Parathyroid adenoma (tissue), 2 donors: ENCODE measurements at regions not wholly inside any gene's neighbourhood (a gene's known extent, or its start where the extent isn't known, plus 50 kb on each side); places are given as distances from the start of the nearest gene placed in this dataset.

ENCODE experiments used
- H2AFZ ChIP-seq: fragments of 300-600 bp; sonication (generic); one replicate; pipeline ENCODE4 v1.7.0; 2017; ENCODE audit warnings: antibody characterized with exemption, mild to moderate bottlenecking
- H3K27ac ChIP-seq: fragments of 300-600 bp; sonication (generic); one replicate; pipeline ENCODE4 v1.7.0; 2017
- H3K27me3 ChIP-seq: fragments of 300-600 bp; sonication (generic); one replicate; pipeline ENCODE4 v1.7.0; 2017; ENCODE audit warnings: low read length; ENCODE audit not compliant: control insufficient read depth, insufficient read depth
- H3K36me3 ChIP-seq: fragments of 300-600 bp; sonication (generic); one replicate; pipeline ENCODE4 v1.7.0; 2017; ENCODE audit warnings: low read length; ENCODE audit not compliant: control insufficient read depth, insufficient read depth
- H3K4me1 ChIP-seq: fragments of 300-600 bp; sonication (generic); one replicate; pipeline ENCODE4 v1.7.0; 2017; ENCODE audit warnings: control low read depth
- H3K4me2 ChIP-seq: fragments of 300-600 bp; sonication (generic); one replicate; pipeline ENCODE4 v1.7.0; 2017; ENCODE audit warnings: low read length
- H3K4me3 ChIP-seq: fragments of 300-600 bp; sonication (generic); one replicate; pipeline ENCODE4 v1.7.0; 2017; ENCODE audit warnings: low read depth, low read length
- H3K79me2 ChIP-seq: fragments of 300-600 bp; sonication (generic); one replicate; pipeline ENCODE4 v1.7.0; 2017; ENCODE audit warnings: control low read depth
- H3K9ac ChIP-seq: fragments of 300-600 bp; sonication (generic); one replicate; pipeline ENCODE4 v1.7.0; 2017; ENCODE audit warnings: mild to moderate bottlenecking
- H3K9me3 ChIP-seq: fragments of 300-600 bp; sonication (generic); one replicate; pipeline ENCODE4 v1.7.0; 2017; ENCODE audit warnings: low read length; ENCODE audit not compliant: control insufficient read depth
- CTCF ChIP-seq: fragments of 300-600 bp; sonication (generic); IDR thresholded peaks from one replicate; pipeline ENCODE4 v1.7.0; 2017; ENCODE audit warnings: antibody characterized with exemption, mild to moderate bottlenecking
- donor health status: primary hyperparathyroidism.

- Histone ChIP-seq H3K27ac (no peak overlapping the region), H3K4me3 (no peak overlapping the region), H2AFZ (no peak overlapping the region), H3K27me3 (no peaks in the 10 kb centered on the region), H3K4me1 (no peaks in the 10 kb centered on the region), H3K9ac (no peak overlapping the region), H3K4me2 (no peak overlapping the region), H3K9me3 (no peaks in the 10 kb centered on the region), H3K36me3 (no peaks in the 10 kb centered on the region), H3K79me2 (no peaks in the 10 kb centered on the region)
- no peak for TF ChIP-seq CTCF
Observed at GRCh38 chr4:114458728-114459127, 139.9 kb upstream of the UGT8 start.

- no peak overlapping the region for H2AFZ ChIP-seq
- no peaks in the 10 kb centered on the region for H3K9me3 ChIP-seq
- H3K9ac ChIP-seq: no peak overlapping the region
- H3K27ac ChIP-seq: no peak overlapping the region
- H3K36me3 ChIP-seq: no peaks in the 10 kb centered on the region
- no peaks in the 10 kb centered on the region for H3K79me2 ChIP-seq
- H3K4me3 ChIP-seq: no peak overlapping the region
- TF ChIP-seq CTCF: no peak
- H3K27me3 ChIP-seq: no peaks in the 10 kb centered on the region
- H3K4me1 ChIP-seq: no peaks in the 10 kb centered on the region
- no peak overlapping the region for H3K4me2 ChIP-seq
Observed at GRCh38 chr4:114464726-114465272, 133.8 kb upstream of the UGT8 start.

- H3K36me3 ChIP-seq: no peaks in the 10 kb centered on the region
- no peak for TF ChIP-seq CTCF
- no peak overlapping the region for H2AFZ ChIP-seq
- H3K9ac ChIP-seq: no peak overlapping the region
- no peaks in the 10 kb centered on the region for H3K79me2 ChIP-seq
- H3K4me1 ChIP-seq: no peaks in the 10 kb centered on the region
- H3K27me3 ChIP-seq: no peaks in the 10 kb centered on the region
- no peak overlapping the region for H3K4me2 ChIP-seq
- no peaks in the 10 kb centered on the region for H3K9me3 ChIP-seq
- no peak overlapping the region for H3K4me3 ChIP-seq
- H3K27ac ChIP-seq: no peak overlapping the region
Observed at GRCh38 chr4:114465766-114466165, 132.8 kb upstream of the UGT8 start.

GRCh38 chr4:114466299-114466698, 132.3 kb upstream of the UGT8 start:
- Histone ChIP-seq H3K9ac (no peak overlapping the region), H3K27me3 (no peaks in the 10 kb centered on the region), H3K36me3 (no peaks in the 10 kb centered on the region), H3K4me3 (no peak overlapping the region), H3K9me3 (no peaks in the 10 kb centered on the region), H3K79me2 (no peaks in the 10 kb centered on the region), H2AFZ (no peak overlapping the region), H3K4me1 (no peaks in the 10 kb centered on the region), H3K27ac (no peak overlapping the region), H3K4me2 (no peak overlapping the region)
- TF ChIP-seq CTCF: no peak

- no peaks in the 10 kb centered on the region for H3K9me3 ChIP-seq
- no peak overlapping the region for H2AFZ ChIP-seq
- no peak overlapping the region for H3K4me2 ChIP-seq
- TF ChIP-seq CTCF: no peak
- no peak overlapping the region for H3K4me3 ChIP-seq
- no peaks in the 10 kb centered on the region for H3K36me3 ChIP-seq
- H3K9ac ChIP-seq: no peak overlapping the region
- H3K79me2 ChIP-seq: no peaks in the 10 kb centered on the region
- H3K27ac ChIP-seq: no peak overlapping the region
- no peaks in the 10 kb centered on the region for H3K27me3 ChIP-seq
- no peaks in the 10 kb centered on the region for H3K4me1 ChIP-seq
Observed at GRCh38 chr4:114472269-114473032, 126.2 kb upstream of the UGT8 start.
